H9 (cell line): ENCODE measurements at regions not wholly inside any gene's neighbourhood (a gene's known extent, or its start where the extent isn't known, plus 50 kb on each side); places are given as distances from the start of the nearest gene placed in this dataset.

Experiments
- DNase-seq: peaks from one replicate; pipeline ENCODE4 v3.0.0-alpha.2; 2017
- H2AFZ ChIP-seq: one replicate; pipeline ENCODE4 v1.6.1; 2013; ENCODE audit warnings: mild to moderate bottlenecking, low read length, control low read depth, moderate library complexity
- H2AK5ac ChIP-seq: 2 replicates; pipeline ENCODE4 v1.6.1; 2013; ENCODE audit warnings: low read length, control low read depth, mixed read lengths; ENCODE audit not compliant: insufficient read length
- H2BK120ac ChIP-seq: one replicate; pipeline ENCODE4 v1.6.1; 2013; ENCODE audit warnings: low read depth, mild to moderate bottlenecking, low read length, control low read depth, inconsistent platforms; ENCODE audit not compliant: poor library complexity, severe bottlenecking
- H2BK12ac ChIP-seq: 2 replicates; pipeline ENCODE4 v1.6.1; 2013; ENCODE audit warnings: low read length, control low read depth, mixed read lengths, low read depth; ENCODE audit not compliant: insufficient read length
- H2BK15ac ChIP-seq: 2 replicates; pipeline ENCODE4 v1.6.1; 2013; ENCODE audit warnings: low read depth, low read length, control low read depth
- H2BK20ac ChIP-seq: one replicate; pipeline ENCODE4 v1.6.1; 2013; ENCODE audit warnings: low read depth, mild to moderate bottlenecking, low read length, control low read depth, inconsistent platforms; ENCODE audit not compliant: poor library complexity, severe bottlenecking
- H2BK5ac ChIP-seq: 2 replicates; pipeline ENCODE4 v1.6.1; 2013; ENCODE audit warnings: low read length, control low read depth, mixed read lengths; ENCODE audit not compliant: insufficient read length
- H3K14ac ChIP-seq: 2 replicates; pipeline ENCODE4 v1.6.1; 2013; ENCODE audit warnings: low read length, control low read depth; ENCODE audit not compliant: insufficient read depth
- H3K18ac ChIP-seq: 2 replicates; pipeline ENCODE4 v1.6.1; 2013; ENCODE audit warnings: low read depth, mild to moderate bottlenecking, mixed read lengths, low read length, control low read depth; ENCODE audit not compliant: insufficient read length
- H3K23ac ChIP-seq: 2 replicates; pipeline ENCODE4 v1.6.1; 2013; ENCODE audit warnings: low read length, control low read depth, mixed read lengths, low read depth; ENCODE audit not compliant: insufficient read length
- H3K23me2 ChIP-seq: 2 replicates; pipeline ENCODE4 v1.6.1; 2013; ENCODE audit warnings: low read depth, mild to moderate bottlenecking, mixed read lengths, low read length, control low read depth; ENCODE audit not compliant: insufficient read length, poor library complexity, severe bottlenecking
- H3K27ac ChIP-seq: 2 replicates; pipeline ENCODE4 v1.5.1; 2013; ENCODE audit warnings: low read length, control low read depth, mixed read lengths, low read depth; ENCODE audit not compliant: insufficient read length
- H3K27me3 ChIP-seq: 2 replicates; pipeline ENCODE4 v1.6.1; 2013; ENCODE audit warnings: low read length, control low read depth, inconsistent platforms; ENCODE audit not compliant: insufficient read depth
- H3K4ac ChIP-seq: 2 replicates; pipeline ENCODE4 v1.6.1; 2013; ENCODE audit warnings: low read depth, mild to moderate bottlenecking, control low read depth, inconsistent platforms, low read length, moderate library complexity
- H3K4me1 ChIP-seq: 2 replicates; pipeline ENCODE4 v1.6.1; 2013; ENCODE audit warnings: low read length, control low read depth, inconsistent platforms; ENCODE audit not compliant: insufficient read depth
- H3K4me2 ChIP-seq: 2 replicates; pipeline ENCODE4 v1.6.1; 2013; ENCODE audit warnings: low read length, control low read depth, mixed read lengths; ENCODE audit not compliant: insufficient read length, insufficient read depth
- H3K56ac ChIP-seq: 2 replicates; pipeline ENCODE4 v1.6.1; 2013; ENCODE audit warnings: low read depth, mild to moderate bottlenecking, mixed read lengths, low read length, control low read depth; ENCODE audit not compliant: insufficient read length
- H3K79me1 ChIP-seq: 2 replicates; pipeline ENCODE4 v1.6.1; 2013; ENCODE audit warnings: low read depth, mild to moderate bottlenecking, moderate library complexity, low read length, control low read depth, inconsistent platforms; ENCODE audit not compliant: insufficient read depth, poor library complexity, severe bottlenecking
- H3K79me2 ChIP-seq: 2 replicates; pipeline ENCODE4 v1.6.1; 2013; ENCODE audit warnings: low read length, control low read depth, inconsistent platforms; ENCODE audit not compliant: insufficient read depth
- H3K9ac ChIP-seq: 2 replicates; pipeline ENCODE4 v1.6.1; 2013; ENCODE audit warnings: low read length, control low read depth, mixed read lengths; ENCODE audit not compliant: insufficient read length; ENCODE audit errors: extremely low read depth
- H3K9me3 ChIP-seq: one replicate; pipeline ENCODE4 v1.6.1; 2013; ENCODE audit warnings: low read depth, low read length, inconsistent platforms; ENCODE audit not compliant: control insufficient read depth
- H3T11ph ChIP-seq: one replicate; pipeline ENCODE4 v1.6.1; 2013; ENCODE audit warnings: mild to moderate bottlenecking, low read length, control low read depth, inconsistent platforms
- H4K20me1 ChIP-seq: one replicate; pipeline ENCODE4 v1.6.1; 2013; ENCODE audit not compliant: control insufficient read depth, insufficient read length, insufficient read depth
- H4K5ac ChIP-seq: 2 replicates; pipeline ENCODE4 v1.6.1; 2013; ENCODE audit warnings: low read depth, mild to moderate bottlenecking, mixed read lengths, low read length, control low read depth; ENCODE audit not compliant: insufficient read length
- H4K8ac ChIP-seq: replicated peaks from 2 replicates; pipeline ENCODE4 v1.6.1; 2013; ENCODE audit warnings: low read length, control low read depth, mixed read lengths, low read depth; ENCODE audit not compliant: insufficient read length
- H4K91ac ChIP-seq: 2 replicates; pipeline ENCODE4 v1.6.1; 2013; ENCODE audit warnings: low read depth, mild to moderate bottlenecking, moderate library complexity, mixed read lengths, low read length, control low read depth; ENCODE audit not compliant: insufficient read length
- H3K27ac Mint-ChIP-seq, 3 experiments: 2 replicates in 2 of 3; 3 replicates in 1 of 3; pipeline ENCODE4 v1.8.0; 2020 to 2021; ENCODE audit warnings: mixed read lengths in 3 of 3, mild to moderate bottlenecking in 1 of 3, moderate library complexity in 1 of 3
- H3K27me3 Mint-ChIP-seq: 2 replicates; pipeline ENCODE4 v1.8.0; 2021; ENCODE audit warnings: low read depth, mild to moderate bottlenecking, moderate library complexity, mixed read lengths
- H3K36me3 Mint-ChIP-seq, 3 experiments: 2 replicates in 2 of 3; 3 replicates in 1 of 3; pipeline ENCODE4 v1.8.0; 2020 to 2021; ENCODE audit warnings: low read depth in 3 of 3, mixed read lengths in 3 of 3; ENCODE audit not compliant: insufficient read depth in 1 of 3
- H3K4me1 Mint-ChIP-seq, 2 experiments: 2 replicates each; pipeline ENCODE4 v1.8.0; 2020; ENCODE audit warnings: mixed read lengths in 2 of 2
- H3K4me3 Mint-ChIP-seq, 2 experiments: 2 replicates in 1 of 2; 3 replicates in 1 of 2; pipeline ENCODE4 v1.8.0; 2020 to 2021; ENCODE audit warnings: mild to moderate bottlenecking in 2 of 2, mixed read lengths in 2 of 2, moderate library complexity in 1 of 2
- H3K9me3 Mint-ChIP-seq, 2 experiments: 2 replicates in 1 of 2; 3 replicates in 1 of 2; pipeline ENCODE4 v1.8.0; 2020; ENCODE audit warnings: mild to moderate bottlenecking in 2 of 2, mixed read lengths in 2 of 2, moderate library complexity in 1 of 2
- whole genome bisulfite sequencing: extraction: QIAGEN DNeasy Blood & Tissue Kit; methylation state at CpG from one replicate; pipeline ENCODE4 v1.1.7; 2013; ENCODE audit warnings: missing lambda C conversion rate, low lambda C conversion rate, mixed read lengths; ENCODE audit not compliant: insufficient read length; ENCODE audit errors: extremely low coverage; 5-methylcytosine and 5-hydroxymethylcytosine counted together
- TF ChIP-seq, protein P1 (sequence below): fragments of 200-600 bp; sonication (generic); conservative IDR thresholded peaks from 3 replicates; pipeline ENCODE4 v1.8.0; 2021; ENCODE audit warnings: antibody characterized with exemption, mild to moderate bottlenecking

DNA sequence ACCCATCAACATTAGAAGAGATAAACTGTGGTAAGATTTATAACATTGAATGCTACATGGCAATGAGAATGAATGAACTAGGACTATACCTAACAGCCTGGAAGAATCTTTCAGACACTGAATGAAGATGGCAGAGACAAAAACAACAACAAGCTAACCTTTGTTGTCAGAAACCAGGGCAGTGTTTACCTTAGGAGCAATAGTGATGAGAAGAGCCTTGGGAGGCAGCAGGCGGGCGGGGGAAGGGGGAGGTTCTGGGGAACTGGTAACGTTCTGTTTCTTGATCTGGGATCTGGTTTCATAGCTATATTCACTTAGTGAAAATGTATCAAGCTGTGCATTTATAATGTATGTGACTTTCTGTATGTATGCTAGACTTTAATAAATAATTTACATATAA is 139.0 kb upstream of the TNRC6C start:
- no peak overlapping the region for H2AK5ac ChIP-seq
- no peak overlapping the region for H4K91ac ChIP-seq
- WGBS, result no CpG with 5 or more reads among the region's 3 CpGs
- H4K8ac ChIP-seq, result no peak overlapping the region
- no peak overlapping the region for H3T11ph ChIP-seq
- no peak overlapping the region for H3K9ac ChIP-seq
- TF ChIP-seq, protein P1, sequence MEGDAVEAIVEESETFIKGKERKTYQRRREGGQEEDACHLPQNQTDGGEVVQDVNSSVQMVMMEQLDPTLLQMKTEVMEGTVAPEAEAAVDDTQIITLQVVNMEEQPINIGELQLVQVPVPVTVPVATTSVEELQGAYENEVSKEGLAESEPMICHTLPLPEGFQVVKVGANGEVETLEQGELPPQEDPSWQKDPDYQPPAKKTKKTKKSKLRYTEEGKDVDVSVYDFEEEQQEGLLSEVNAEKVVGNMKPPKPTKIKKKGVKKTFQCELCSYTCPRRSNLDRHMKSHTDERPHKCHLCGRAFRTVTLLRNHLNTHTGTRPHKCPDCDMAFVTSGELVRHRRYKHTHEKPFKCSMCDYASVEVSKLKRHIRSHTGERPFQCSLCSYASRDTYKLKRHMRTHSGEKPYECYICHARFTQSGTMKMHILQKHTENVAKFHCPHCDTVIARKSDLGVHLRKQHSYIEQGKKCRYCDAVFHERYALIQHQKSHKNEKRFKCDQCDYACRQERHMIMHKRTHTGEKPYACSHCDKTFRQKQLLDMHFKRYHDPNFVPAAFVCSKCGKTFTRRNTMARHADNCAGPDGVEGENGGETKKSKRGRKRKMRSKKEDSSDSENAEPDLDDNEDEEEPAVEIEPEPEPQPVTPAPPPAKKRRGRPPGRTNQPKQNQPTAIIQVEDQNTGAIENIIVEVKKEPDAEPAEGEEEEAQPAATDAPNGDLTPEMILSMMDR, result no peak
- H3K18ac ChIP-seq, result no peak overlapping the region
- H3K27me3 ChIP-seq, result no peaks in the 10 kb centered on the region
- no peak overlapping the region for H3K56ac ChIP-seq
- H3K9me3 ChIP-seq, result no peaks in the 10 kb centered on the region
- H4K20me1 ChIP-seq, result no peaks in the 10 kb centered on the region
- Mint-ChIP-seq H3K4me3 (no peak overlapping the region), H3K9me3 (peaks cover 0 to 3% of the 10 kb centered on the region in 2 experiments; a peak in 2 of 5 replicates), H3K27me3 (peaks cover 8% of the 10 kb centered on the region), H3K27ac (no peak overlapping the region), H3K4me1 (peaks cover 32 to 33% of the 10 kb centered on the region in 2 experiments), H3K36me3 (no peaks in the 10 kb centered on the region)
- no peak overlapping the region for H2BK12ac ChIP-seq
- no peak overlapping the region for H3K14ac ChIP-seq
- no peak overlapping the region for H2BK120ac ChIP-seq
- H3K4me1 ChIP-seq, result peaks cover 8% of the 10 kb centered on the region; the same call in 1 of the 2 replicates
- DNase-seq, result no peak
- no peak overlapping the region for H3K23ac ChIP-seq
- H3K23me2 ChIP-seq, result no peaks in the 10 kb centered on the region
- H3K79me2 ChIP-seq, result no peaks in the 10 kb centered on the region
- H2AFZ ChIP-seq, result no peak overlapping the region
- no peaks in the 10 kb centered on the region for H3K79me1 ChIP-seq
- no peak overlapping the region for H3K27ac ChIP-seq
- no peak overlapping the region for H2BK5ac ChIP-seq
- no peak overlapping the region for H2BK20ac ChIP-seq
- no peak overlapping the region for H4K5ac ChIP-seq
- no peak overlapping the region for H3K4ac ChIP-seq
- no peak overlapping the region for H2BK15ac ChIP-seq
- no peak overlapping the region for H3K4me2 ChIP-seq
